GM10847 (cell line): ENCODE measurements at regions not wholly inside any gene's neighbourhood (a gene's known extent, or its start where the extent isn't known, plus 50 kb on each side); places are given as distances from the start of the nearest gene placed in this dataset.

Experiments used
- POLR2A ChIP-seq: IDR thresholded peaks from 2 replicates; pipeline ENCODE4 v1.6.1; 2011; ENCODE audit not compliant: insufficient read length; ENCODE audit errors: extremely low read depth

- no peak for TF ChIP-seq POLR2A
Observed at GRCh38 chr9:129561594-129562281, 59.2 kb downstream of the C9orf50 start.

GRCh38 chr9:129560881-129561306 lies 60.0 kb downstream of the C9orf50 start:
- TF ChIP-seq POLR2A, result no peak

- TF ChIP-seq POLR2A, result no peak
Observed at GRCh38 chr9:129559506-129559881, 61.4 kb downstream of the C9orf50 start.

GRCh38 chr9:129558551-129559505 lies 62.1 kb downstream of the C9orf50 start:
- TF ChIP-seq POLR2A, result no peak

GRCh38 chr9:129558063-129558550 lies 62.8 kb downstream of the C9orf50 start:
- TF ChIP-seq POLR2A, result no peak

GRCh38 chr9:129557192-129558036 lies 63.5 kb downstream of the C9orf50 start:
- no peak for TF ChIP-seq POLR2A

- no peak for TF ChIP-seq POLR2A
Observed at GRCh38 chr9:129556491-129557191, 64.3 kb downstream of the C9orf50 start.

- TF ChIP-seq POLR2A, result no peak
Observed at GRCh38 chr9:129555512-129556215, 65.2 kb downstream of the C9orf50 start.

- TF ChIP-seq POLR2A, result no peak
Observed at GRCh38 chr9:129554649-129555048, 66.3 kb downstream of the C9orf50 start.

- no peak for TF ChIP-seq POLR2A
Observed at GRCh38 chr9:129553277-129553676, 67.6 kb downstream of the C9orf50 start.

- no peak for TF ChIP-seq POLR2A
Observed at GRCh38 chr9:129552064-129552463, 68.8 kb downstream of the C9orf50 start.

- TF ChIP-seq POLR2A, result no peak
Observed at GRCh38 chr9:129551393-129551973, 69.4 kb downstream of the C9orf50 start.

GRCh38 chr9:129550199-129550839 lies 70.6 kb downstream of the C9orf50 start:
- TF ChIP-seq POLR2A, result no peak
